SK-N-SH treated with all-trans-retinoic acid at 6 μM for 48 hours (cell line): ENCODE measurements at regions not wholly inside any gene's neighbourhood (a gene's known extent, or its start where the extent isn't known, plus 50 kb on each side); places are given as distances from the start of the nearest gene placed in this dataset.

Experiments
- ATAC-seq: fragments of 200-7000 bp; cut with Tn5 transposase; 3 replicates; pipeline ENCODE4 v1.9.1; 2020; ENCODE audit warnings: mild to moderate bottlenecking, moderate library complexity
- BACH2 ChIP-seq: fragments of 250-450 bp; sonication (Bioruptor Pico); IDR thresholded peaks from 2 replicates; pipeline ENCODE4 v1.9.0; 2021; ENCODE audit warnings: mild to moderate bottlenecking, borderline replicate concordance
- CSDC2 ChIP-seq: fragments of 250-450 bp; sonication (Bioruptor Pico); IDR thresholded peaks from 2 replicates; pipeline ENCODE4 v1.5.0; 2020; ENCODE audit warnings: mild to moderate bottlenecking, moderate library complexity
- CSRNP3 ChIP-seq: fragments of 250-450 bp; sonication (Bioruptor Pico); IDR thresholded peaks from 2 replicates; pipeline ENCODE4 v1.5.1; 2021; ENCODE audit warnings: mild to moderate bottlenecking, moderate library complexity
- ESRRG ChIP-seq: fragments of 250-450 bp; sonication (Bioruptor Pico); IDR thresholded peaks from 2 replicates; pipeline ENCODE4 v1.6.1; 2021; ENCODE audit warnings: mild to moderate bottlenecking
- GLIS3 ChIP-seq: fragments of 250-450 bp; sonication (Bioruptor Pico); IDR thresholded peaks from 2 replicates; pipeline ENCODE4 v1.5.0; 2020; ENCODE audit warnings: mild to moderate bottlenecking, moderate library complexity
- ISL1 ChIP-seq: fragments of 250-450 bp; sonication (Bioruptor Pico); IDR thresholded peaks from 2 replicates; pipeline ENCODE4 v2.1.2; 2022; ENCODE audit warnings: mild to moderate bottlenecking, moderate library complexity
- OSR1 ChIP-seq: fragments of 250-450 bp; sonication (Bioruptor Pico); IDR thresholded peaks from 2 replicates; pipeline ENCODE4 v1.8.0; 2022; ENCODE audit warnings: moderate library complexity, mild to moderate bottlenecking, inconsistent platforms
- POU6F1 ChIP-seq: fragments of 250-450 bp; sonication (Bioruptor Pico); IDR thresholded peaks from 2 replicates; pipeline ENCODE4 v1.8.0; 2021; ENCODE audit warnings: low read depth, mild to moderate bottlenecking, moderate library complexity, borderline replicate concordance
- PPARA ChIP-seq: fragments of 250-450 bp; sonication (Bioruptor Pico); IDR thresholded peaks from 2 replicates; pipeline ENCODE4 v1.5.0; 2020; ENCODE audit warnings: mild to moderate bottlenecking, borderline replicate concordance
- RARB ChIP-seq: fragments of 250-450 bp; sonication (Bioruptor Pico); IDR thresholded peaks from 2 replicates; pipeline ENCODE4 v1.8.0; 2021; ENCODE audit warnings: mild to moderate bottlenecking, moderate library complexity
- TCF4 ChIP-seq: fragments of 250-450 bp; sonication (Bioruptor Pico); IDR thresholded peaks from 2 replicates; pipeline ENCODE4 v1.8.0; 2021; ENCODE audit warnings: mild to moderate bottlenecking, moderate library complexity, borderline replicate concordance
- TOX ChIP-seq: fragments of 250-450 bp; sonication (Bioruptor Pico); IDR thresholded peaks from 2 replicates; pipeline ENCODE4 v1.8.0; 2021; ENCODE audit warnings: mild to moderate bottlenecking, moderate library complexity, borderline replicate concordance
- ZC3H10 ChIP-seq: fragments of 250-450 bp; sonication (Bioruptor Pico); IDR thresholded peaks from 2 replicates; pipeline ENCODE4 v1.5.1; 2021; ENCODE audit warnings: mild to moderate bottlenecking, moderate library complexity
- ZFP3 ChIP-seq: fragments of 250-450 bp; sonication (Bioruptor Pico); IDR thresholded peaks from 2 replicates; pipeline ENCODE4 v1.5.0; 2020; ENCODE audit warnings: mild to moderate bottlenecking, moderate library complexity
- ZFP30 ChIP-seq: fragments of 450-650 bp; formaldehyde crosslinking; IDR thresholded peaks from 2 replicates; pipeline ENCODE4 v1.5.0; 2022; ENCODE audit warnings: mild to moderate bottlenecking, moderate library complexity
- ZNF565 ChIP-seq: fragments of 450-650 bp; formaldehyde crosslinking; conservative IDR thresholded peaks from 2 replicates; pipeline ENCODE4 v1.5.0; 2020; ENCODE audit warnings: low read depth, mild to moderate bottlenecking, moderate library complexity
- ZNF70 ChIP-seq: fragments of 450-650 bp; formaldehyde crosslinking; IDR thresholded peaks from 2 replicates; pipeline ENCODE4 v1.5.0; 2020; ENCODE audit warnings: mild to moderate bottlenecking, moderate library complexity
- ZNF8 ChIP-seq: fragments of 450-650 bp; formaldehyde crosslinking; IDR thresholded peaks from 2 replicates; pipeline ENCODE4 v1.5.0; 2020; ENCODE audit warnings: mild to moderate bottlenecking, moderate library complexity
- TF ChIP-seq, protein P1 (sequence below): fragments of 250-450 bp; sonication (Bioruptor Pico); IDR thresholded peaks from 2 replicates; pipeline ENCODE4 v1.8.0; 2020; ENCODE audit warnings: mild to moderate bottlenecking, moderate library complexity, borderline replicate concordance
- TF ChIP-seq, protein P2 (sequence below): fragments of 250-450 bp; sonication (Bioruptor Pico); IDR thresholded peaks from 2 replicates; pipeline ENCODE4 v1.5.1; 2020; ENCODE audit warnings: low read depth, mild to moderate bottlenecking, moderate library complexity
- TF ChIP-seq, protein P3 (sequence below): fragments of 250-450 bp; sonication (Bioruptor Pico); IDR thresholded peaks from 2 replicates; pipeline ENCODE4 v1.5.0; 2020; ENCODE audit warnings: mild to moderate bottlenecking, moderate library complexity

- TF ChIP-seq ZNF70 (CRISPR knock-in tag) = no peak
- TF ChIP-seq PPARA (CRISPR knock-in tag) = no peak
- TF ChIP-seq ZC3H10 (CRISPR knock-in tag) = no peak
- TF ChIP-seq POU6F1 (CRISPR knock-in tag) = no peak
- no peak for TF ChIP-seq CSDC2 (CRISPR knock-in tag)
- no peak for TF ChIP-seq ESRRG (CRISPR knock-in tag)
- no peak for TF ChIP-seq ZNF565 (CRISPR knock-in tag)
- no peak for TF ChIP-seq ISL1 (CRISPR knock-in tag)
- no peak for TF ChIP-seq BACH2 (CRISPR knock-in tag)
- TF ChIP-seq TOX (CRISPR knock-in tag) = no peak
- TF ChIP-seq ZNF8 (CRISPR knock-in tag) = no peak
- TF ChIP-seq ZFP30 (CRISPR knock-in tag) = no peak
- no peak for ATAC-seq
Measured at GRCh38 chr2:23293063-23293462, 91.9 kb upstream of the KLHL29 start.

DNA sequence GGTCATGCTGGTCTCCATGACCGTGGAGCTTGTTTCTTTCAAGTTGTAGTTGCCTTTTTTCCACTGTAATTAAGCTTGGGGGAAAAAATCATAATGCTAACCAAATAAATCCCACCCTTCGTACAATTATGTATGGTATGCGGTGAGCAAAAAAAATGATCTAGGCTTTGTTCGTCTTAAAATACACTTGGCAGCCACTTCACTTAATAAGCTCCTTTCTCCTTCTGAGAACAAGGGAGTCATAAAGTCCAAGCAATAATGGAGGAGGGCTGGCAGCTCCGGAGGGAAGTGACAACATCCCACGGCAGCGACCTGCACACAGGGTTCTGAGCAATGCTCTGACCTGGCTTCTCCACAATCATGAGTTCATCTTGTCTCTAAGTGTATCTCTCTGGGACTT, 91.2 kb upstream of the KLHL29 start:
- ATAC-seq = no peak
- TF ChIP-seq CSDC2 (CRISPR knock-in tag) = no peak
- TF ChIP-seq GLIS3 (CRISPR knock-in tag) = no peak
- TF ChIP-seq ZFP3 (CRISPR knock-in tag) = no peak
- TF ChIP-seq ESRRG (CRISPR knock-in tag) = no peak
- no peak for TF ChIP-seq PPARA (CRISPR knock-in tag)

DNA sequence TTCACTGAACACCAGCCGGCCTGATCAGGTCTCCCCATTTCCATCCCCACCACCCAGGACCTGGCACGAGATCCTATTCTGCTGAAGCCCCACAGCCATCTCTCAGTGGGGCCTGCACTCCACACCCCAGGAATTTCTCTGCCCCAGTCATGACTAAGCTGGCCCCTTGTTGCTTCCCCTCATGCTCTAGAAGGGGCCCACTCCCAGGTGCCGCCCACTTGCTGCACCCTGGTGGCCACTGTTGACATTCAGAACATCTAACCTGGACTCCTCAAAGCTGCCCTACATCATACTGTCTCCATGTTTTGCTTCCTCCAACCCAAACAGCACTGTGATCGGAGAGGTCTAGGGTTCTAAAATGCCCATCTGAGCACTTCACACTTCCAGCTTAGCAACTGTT, 90.7 kb upstream of the KLHL29 start:
- TF ChIP-seq ZNF8 (CRISPR knock-in tag) (no peak), GLIS3 (CRISPR knock-in tag) (no peak), TOX (CRISPR knock-in tag) (no peak)
- no peak for ATAC-seq

GRCh38 chr2:23296691-23297090, 88.3 kb upstream of the KLHL29 start:
- TF ChIP-seq ESRRG (CRISPR knock-in tag) = no peak
- no peak for TF ChIP-seq ZFP3 (CRISPR knock-in tag)
- no peak for TF ChIP-seq TOX (CRISPR knock-in tag)
- TF ChIP-seq GLIS3 (CRISPR knock-in tag) = no peak
- no peak for TF ChIP-seq ZNF70 (CRISPR knock-in tag)
- no peak for TF ChIP-seq ZFP30 (CRISPR knock-in tag)
- TF ChIP-seq ZNF8 (CRISPR knock-in tag) = no peak
- TF ChIP-seq, protein P1, sequence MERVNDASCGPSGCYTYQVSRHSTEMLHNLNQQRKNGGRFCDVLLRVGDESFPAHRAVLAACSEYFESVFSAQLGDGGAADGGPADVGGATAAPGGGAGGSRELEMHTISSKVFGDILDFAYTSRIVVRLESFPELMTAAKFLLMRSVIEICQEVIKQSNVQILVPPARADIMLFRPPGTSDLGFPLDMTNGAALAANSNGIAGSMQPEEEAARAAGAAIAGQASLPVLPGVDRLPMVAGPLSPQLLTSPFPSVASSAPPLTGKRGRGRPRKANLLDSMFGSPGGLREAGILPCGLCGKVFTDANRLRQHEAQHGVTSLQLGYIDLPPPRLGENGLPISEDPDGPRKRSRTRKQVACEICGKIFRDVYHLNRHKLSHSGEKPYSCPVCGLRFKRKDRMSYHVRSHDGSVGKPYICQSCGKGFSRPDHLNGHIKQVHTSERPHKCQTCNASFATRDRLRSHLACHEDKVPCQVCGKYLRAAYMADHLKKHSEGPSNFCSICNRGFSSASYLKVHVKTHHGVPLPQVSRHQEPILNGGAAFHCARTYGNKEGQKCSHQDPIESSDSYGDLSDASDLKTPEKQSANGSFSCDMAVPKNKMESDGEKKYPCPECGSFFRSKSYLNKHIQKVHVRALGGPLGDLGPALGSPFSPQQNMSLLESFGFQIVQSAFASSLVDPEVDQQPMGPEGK (CRISPR knock-in tag) = no peak
- TF ChIP-seq, protein P2, sequence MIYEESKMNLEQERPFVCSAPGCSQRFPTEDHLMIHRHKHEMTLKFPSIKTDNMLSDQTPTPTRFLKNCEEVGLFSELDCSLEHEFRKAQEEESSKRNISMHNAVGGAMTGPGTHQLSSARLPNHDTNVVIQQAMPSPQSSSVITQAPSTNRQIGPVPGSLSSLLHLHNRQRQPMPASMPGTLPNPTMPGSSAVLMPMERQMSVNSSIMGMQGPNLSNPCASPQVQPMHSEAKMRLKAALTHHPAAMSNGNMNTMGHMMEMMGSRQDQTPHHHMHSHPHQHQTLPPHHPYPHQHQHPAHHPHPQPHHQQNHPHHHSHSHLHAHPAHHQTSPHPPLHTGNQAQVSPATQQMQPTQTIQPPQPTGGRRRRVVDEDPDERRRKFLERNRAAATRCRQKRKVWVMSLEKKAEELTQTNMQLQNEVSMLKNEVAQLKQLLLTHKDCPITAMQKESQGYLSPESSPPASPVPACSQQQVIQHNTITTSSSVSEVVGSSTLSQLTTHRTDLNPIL (CRISPR knock-in tag) = no peak
- no peak for TF ChIP-seq ZC3H10 (CRISPR knock-in tag)
- no peak for TF ChIP-seq OSR1
- no peak for TF ChIP-seq TCF4 (CRISPR knock-in tag)
- TF ChIP-seq RARB (CRISPR knock-in tag) = no peak
- TF ChIP-seq, protein P3, sequence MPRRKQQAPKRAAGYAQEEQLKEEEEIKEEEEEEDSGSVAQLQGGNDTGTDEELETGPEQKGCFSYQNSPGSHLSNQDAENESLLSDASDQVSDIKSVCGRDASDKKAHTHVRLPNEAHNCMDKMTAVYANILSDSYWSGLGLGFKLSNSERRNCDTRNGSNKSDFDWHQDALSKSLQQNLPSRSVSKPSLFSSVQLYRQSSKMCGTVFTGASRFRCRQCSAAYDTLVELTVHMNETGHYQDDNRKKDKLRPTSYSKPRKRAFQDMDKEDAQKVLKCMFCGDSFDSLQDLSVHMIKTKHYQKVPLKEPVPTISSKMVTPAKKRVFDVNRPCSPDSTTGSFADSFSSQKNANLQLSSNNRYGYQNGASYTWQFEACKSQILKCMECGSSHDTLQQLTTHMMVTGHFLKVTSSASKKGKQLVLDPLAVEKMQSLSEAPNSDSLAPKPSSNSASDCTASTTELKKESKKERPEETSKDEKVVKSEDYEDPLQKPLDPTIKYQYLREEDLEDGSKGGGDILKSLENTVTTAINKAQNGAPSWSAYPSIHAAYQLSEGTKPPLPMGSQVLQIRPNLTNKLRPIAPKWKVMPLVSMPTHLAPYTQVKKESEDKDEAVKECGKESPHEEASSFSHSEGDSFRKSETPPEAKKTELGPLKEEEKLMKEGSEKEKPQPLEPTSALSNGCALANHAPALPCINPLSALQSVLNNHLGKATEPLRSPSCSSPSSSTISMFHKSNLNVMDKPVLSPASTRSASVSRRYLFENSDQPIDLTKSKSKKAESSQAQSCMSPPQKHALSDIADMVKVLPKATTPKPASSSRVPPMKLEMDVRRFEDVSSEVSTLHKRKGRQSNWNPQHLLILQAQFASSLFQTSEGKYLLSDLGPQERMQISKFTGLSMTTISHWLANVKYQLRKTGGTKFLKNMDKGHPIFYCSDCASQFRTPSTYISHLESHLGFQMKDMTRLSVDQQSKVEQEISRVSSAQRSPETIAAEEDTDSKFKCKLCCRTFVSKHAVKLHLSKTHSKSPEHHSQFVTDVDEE (CRISPR knock-in tag) = no peak
- no peak for TF ChIP-seq CSDC2 (CRISPR knock-in tag)
- no peak for TF ChIP-seq CSRNP3 (CRISPR knock-in tag)
- no peak for TF ChIP-seq ZNF565 (CRISPR knock-in tag)
- no peak for ATAC-seq
